Left hindlimb (tissue), 1 donor: ENCODE measurements at regions not wholly inside any gene's neighbourhood (a gene's known extent, or its start where the extent isn't known, plus 50 kb on each side); places are given as distances from the start of the nearest gene placed in this dataset.
"Not testable (repeated sequence)": the region's sequence is repeated elsewhere in the genome, so short reads cannot be mapped to it uniquely, and the experiment has no call there.

Experiments used
- DNase-seq: peaks from one replicate; pipeline ENCODE4 v3.0.0-alpha.2; 2018

DNA sequence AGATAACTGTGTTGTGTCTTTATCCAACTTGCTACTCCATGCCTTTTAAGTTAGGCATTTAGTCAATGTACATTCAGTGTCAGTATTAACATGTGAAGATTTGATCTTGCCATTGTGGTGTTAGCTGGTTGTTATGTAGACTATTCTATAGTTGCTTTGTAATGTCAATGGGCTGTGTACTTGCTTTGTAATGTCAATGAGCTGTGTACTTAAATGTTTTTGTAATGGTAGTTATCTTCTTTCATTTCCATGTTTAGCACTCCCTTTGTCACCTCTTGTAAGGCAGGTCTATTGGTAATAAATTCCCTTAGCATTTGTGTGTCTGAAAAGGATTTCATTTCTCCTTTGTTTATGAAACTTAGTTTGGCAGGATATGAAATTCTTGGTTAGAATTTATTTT is 53.4 kb downstream of the MC4R start:
- no peak for DNase-seq

DNA sequence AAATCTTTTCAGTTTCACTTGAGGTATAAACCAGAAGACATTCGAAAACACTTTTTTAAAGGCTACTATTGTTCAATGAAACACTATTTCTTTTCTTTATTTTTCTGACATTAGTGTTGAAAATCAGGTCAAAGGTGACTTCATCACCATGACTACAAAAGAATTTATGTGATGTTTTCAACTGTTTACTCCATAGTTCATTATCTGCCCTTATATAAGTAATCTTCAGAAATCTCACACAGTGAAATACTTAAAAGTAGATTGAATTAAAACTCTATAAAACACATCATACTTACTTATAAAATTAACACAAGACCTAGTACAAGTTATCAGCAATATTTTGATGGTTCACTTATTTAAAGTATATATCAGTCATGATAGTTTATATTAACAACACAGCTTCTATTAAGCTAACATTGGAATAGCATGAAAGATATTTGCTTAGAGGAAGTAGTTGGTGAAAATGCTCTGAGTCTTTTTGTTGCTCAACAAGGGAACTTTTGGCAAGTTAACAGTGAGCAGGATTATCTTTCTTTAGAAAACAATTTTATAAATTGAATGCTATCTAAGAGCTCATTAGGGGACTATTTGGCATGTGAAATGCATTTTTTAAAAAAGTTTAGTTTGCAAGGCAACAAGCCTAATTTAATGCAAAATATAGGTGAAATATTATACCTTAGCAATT is 60.8 kb downstream of the MC4R start:
- no peak for DNase-seq

DNA sequence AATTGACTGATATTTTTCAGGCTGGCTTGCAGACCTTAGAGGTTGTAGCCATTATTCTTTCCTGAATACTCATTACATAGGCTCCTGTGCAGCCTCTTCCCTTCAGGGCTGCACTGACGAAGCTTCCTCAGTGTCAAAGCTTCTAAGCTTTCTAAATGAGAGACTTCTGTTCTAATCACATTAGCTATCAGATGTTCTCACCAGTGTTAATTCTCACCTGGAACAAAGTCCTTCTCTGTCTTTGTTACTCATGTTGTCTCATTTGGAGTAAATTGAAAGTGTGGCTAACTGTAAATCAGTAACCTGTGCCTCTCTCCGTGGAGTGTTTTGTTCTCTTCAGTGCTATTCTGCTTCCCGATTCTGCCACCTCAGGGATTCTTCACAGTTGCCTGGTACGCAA is 76.9 kb downstream of the MC4R start:
- DNase-seq = no peak

DNA sequence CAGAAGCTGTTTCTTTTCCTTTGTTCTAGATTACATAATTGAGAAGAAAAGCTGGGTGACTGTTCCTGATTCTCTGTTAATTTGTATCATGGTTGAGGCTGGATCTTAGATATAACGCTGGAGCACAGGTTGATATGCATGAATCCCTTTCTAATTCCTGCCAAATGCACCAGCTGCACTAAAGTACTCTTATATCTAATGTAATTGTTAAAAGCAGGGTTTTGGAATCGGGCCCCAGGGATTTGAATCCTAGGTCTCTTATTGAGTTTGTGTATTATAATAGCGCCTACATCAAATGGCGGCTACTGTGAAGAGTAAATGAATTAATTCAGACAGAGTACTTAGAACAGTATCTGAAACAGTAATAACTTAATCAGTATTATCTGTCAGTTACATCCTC is 80.4 kb downstream of the MC4R start:
- no peak for DNase-seq

DNA sequence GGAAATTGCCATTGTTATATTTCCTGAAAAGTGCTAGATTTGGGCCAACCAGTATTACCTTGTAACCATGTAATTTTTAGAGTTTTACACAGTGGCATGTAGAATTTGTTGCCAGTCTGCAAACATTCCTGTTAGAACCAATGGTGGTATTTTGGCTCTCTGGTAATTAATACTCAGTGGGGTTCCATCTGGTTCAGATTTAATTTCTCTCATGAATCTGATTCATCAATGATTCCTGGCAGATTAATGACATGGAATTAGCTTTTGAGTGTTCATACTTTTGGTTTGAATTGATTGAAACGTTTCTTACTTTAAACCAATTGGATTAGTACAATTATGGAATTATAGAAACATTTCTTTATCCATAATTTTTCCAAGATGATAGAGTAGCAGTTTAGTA is 93.2 kb downstream of the MC4R start:
- no peak for DNase-seq

DNA sequence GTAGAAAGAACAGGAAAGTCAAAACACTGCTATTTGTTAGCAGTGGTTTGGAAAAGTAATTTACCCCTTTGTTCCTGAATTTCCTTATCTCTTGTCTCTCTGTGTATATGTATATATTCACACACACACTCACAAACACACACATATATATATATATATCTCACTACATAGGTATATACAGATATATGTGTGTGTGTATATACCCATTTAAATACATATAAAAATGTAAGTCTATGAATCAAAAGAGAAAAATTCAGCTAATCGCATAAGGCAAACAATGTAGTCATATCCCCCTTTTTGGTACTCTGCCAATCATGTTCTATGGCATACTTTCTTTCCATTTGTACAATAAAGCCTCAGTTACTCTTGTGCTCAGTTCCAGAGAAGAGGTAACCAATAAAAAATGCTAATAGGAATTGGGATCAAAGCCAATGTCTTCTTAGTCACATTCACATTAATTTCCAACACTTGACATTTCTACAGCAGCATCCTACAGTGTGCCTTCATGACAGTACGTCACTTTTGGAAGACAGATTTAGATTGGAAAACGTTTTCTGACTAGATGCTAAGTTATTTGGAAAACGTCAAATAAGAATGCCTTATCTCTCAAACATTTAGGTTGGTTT is 94.6 kb downstream of the MC4R start:
- DNase-seq = no peak

DNA sequence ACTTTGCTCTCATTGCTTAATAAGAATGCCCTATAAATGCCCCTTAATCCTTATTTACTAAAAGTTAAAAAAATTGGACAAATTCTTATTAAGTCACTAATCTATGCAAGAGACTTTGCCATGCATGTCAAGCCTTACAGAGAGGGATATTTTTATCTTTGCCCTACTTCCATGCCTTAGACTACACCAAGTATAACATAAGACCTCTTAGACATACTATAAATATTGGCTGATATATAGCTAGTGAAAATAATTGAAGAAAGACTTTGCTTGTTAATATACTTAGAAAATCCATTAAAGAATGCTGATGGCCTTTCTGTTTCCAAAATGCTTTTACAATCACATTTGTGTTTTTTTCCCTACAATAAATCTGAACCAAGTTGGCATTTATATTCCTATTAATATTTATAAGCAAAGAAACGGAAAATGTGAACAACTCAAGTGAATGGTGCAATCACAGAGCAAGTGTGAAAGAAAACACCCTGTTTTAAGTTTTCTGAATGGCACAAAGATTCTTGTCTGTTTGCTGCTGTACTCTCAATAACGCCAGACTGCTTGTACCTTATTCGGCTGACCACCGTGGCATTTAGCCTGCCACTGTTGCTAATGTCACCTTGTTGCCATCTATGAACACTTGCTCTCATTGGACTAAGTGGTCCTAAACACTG is 105.0 kb downstream of the MC4R start:
- DNase-seq = no peak

DNA sequence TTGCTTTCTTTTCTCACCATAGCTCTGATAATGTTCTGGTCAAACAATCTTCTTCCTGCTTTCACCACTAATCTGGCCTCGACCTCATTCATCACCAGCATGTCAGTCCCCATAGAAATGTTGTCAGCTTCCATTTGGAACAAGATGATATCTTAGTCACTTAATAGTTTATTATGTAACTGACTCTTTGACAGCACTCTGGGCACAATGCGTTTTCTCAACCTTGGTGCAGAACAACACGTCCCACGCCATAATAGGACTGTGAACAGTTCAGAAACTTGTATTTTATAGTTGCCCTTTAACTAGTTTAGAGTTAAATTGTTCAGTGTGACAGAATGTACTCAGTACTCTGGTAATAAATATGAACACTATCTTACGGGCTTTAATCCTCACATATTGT is 106.0 kb downstream of the MC4R start:
- no peak for DNase-seq

DNA sequence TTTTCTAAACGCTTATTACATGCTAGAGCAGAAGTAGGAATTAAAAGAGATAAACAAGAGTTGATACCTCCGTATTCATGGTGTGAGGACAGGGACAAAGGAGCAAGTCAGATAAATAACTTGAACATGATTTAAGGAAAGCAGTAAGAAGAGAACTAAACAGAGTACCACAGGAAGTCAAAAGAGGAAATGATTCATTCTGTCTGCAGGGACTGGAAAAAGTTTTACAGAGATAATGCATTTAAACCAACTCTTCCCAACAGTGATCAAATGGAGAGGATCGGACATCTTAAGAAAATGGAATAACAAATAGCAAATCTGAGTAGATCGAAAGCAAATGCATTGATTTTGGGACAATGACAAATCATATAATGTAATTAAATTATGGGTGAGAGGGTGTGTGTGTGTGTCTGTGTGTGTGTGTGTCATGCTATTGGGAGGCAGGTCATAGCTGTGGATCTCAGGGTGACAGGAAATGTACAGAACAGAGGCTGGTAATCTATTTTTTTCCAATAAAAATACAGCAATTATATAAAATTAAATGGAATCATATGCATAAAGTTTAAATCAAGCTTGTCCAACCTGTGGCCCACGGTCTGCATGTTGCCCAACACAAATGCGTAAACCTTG is 113.4 kb downstream of the MC4R start:
- DNase-seq = no peak

DNA sequence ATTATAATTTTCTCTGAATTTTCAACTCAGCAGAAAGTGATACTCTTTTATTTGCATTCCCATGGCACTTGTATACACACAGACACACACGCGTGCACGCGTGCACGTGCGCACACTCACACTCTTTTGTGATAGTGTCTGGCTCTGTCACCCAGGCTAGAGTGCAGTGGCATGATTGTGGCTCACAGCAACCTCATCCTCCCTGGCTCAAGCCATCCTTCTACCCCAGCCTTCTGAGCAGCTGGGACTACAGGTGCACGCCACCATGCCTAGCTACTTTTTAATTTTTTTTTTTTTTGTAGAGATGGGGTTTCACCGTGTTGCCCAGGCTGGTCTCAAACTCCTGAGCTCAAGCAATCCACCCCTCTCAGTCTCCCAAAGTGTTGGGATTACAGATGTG is 123.2 kb downstream of the MC4R start:
- no peak for DNase-seq

DNA sequence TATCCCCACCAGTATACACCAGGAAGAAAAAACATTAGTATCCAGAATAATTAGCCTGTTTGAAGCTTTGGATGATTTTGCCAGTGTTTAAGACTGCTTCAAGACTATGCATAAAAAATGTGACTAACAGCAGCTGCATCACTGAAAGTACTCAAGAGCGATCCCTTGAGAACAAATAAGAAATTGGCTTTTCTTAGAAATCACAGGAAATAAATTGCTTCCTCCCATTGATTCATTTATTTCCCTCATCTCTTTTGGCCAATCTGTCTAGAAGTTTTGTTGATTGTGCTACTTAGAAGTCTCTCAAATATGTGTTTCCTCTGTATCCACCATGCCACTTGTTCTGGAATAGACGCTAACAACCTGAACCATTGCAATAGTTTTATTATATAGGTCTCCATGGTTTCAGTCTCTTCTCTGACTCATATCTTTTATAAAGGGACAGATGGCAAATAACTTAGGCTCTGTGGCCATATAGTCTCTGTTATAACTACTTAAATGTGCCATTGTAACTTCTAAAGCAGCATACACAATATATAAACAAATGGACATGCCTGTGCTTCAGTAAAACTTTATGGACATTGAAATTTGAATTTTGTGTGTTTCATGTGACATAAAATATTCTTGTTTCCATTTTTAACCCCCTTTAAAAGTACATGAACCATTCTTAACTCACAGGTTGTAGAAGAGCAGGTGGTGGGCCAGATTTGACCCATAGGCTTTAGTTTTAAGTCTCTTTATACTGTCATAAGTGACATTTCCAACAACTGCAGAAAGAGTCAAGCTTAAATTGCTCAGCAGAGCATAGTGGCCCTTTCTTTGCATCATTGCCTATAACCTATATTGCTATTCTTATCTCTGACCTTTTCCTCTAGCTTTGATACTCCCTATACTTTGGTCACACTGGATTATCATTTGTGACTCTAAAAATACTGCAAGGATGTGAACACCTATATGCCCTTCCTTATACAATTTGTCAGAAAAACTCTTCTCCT is 123.9 kb downstream of the MC4R start:
- DNase-seq = no peak

DNA sequence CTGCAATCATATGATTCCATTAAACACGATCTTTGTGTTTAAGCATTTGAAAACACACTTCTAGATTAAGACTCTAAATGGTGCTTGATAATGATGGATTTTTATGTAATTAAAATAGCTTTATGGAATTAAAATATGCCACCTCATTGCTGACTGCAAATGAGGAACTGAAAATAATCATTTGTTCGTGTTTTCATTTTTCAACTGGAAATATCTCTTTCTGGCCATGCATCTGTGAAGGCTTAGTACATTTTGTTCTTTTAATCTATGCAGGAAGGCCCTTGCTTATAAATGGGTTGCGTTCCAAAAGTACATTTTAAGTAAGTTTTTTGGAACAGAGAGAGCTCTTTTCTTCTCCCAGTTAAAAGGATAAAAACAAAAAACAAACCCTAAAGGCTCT is 125.5 kb downstream of the MC4R start:
- DNase-seq = no peak

DNA sequence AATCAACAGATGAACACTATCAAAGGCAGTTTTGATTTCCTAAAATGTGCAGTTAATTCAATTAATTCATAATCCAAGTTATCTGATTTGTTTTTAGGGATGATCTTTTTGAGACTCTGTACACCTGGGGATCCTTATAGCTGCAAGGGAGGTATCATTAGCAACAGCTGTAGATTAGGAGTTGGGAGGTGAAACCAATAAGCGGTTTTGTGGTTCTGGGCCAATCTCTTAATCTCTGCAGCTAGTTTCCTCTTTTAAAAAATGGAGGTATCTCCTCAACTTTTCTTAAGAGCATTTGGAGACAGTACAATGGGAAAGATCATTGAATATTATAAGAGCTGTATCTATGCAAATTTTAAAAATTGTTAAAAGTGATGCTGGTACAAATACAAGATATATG is 126.0 kb downstream of the MC4R start:
- no peak for DNase-seq

DNA sequence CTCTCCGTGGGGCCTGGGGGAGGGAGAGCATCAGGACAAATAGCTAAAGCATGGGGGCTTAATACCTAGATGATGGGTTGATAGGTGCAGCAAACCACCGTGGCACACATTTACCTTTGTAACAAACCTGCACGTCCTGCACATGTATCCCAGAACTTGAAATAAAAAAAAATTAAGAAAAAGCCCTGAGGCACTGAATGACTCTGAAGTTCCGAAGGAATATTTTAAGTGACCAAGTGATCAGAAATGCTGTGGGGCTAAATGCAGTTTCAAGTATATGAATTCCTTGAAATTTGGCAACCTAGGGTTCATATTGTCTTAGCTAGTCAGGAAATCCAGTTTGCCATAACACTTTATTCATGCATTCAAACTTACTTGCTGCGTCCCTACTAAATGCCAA is 127.5 kb downstream of the MC4R start:
- no peak for DNase-seq

DNA sequence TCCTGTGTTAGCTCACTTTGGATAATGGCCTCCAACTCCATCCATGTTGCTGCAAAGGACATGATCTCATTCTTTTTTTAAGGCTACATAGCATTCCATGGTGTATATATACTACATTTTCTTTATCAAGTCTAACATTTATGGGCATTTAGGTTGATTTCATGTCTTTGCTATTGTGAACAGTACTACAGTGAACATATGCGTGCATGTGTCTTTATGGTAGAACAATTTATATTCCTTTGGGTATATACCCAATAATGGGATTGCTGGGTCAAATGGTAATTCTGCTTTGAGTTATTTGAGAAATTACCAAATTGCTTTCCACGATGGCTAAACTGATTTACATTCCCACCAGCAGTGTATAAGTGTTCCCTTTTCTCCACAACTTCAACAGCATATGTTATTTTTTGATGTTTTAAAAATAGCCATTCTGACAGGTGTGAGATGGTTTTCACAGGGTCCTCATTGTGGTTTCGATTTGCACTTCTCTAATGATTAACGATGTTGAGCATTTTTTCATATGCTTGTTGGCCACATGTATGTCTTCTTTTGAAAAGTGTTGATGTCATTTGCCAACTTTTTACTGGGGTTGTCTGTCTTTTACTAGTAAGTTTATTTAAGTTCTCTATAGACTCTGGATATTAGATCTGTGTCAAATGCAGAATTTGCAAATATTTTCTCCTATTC is 133.4 kb downstream of the MC4R start:
- DNase-seq = not testable (repeated sequence)

DNA sequence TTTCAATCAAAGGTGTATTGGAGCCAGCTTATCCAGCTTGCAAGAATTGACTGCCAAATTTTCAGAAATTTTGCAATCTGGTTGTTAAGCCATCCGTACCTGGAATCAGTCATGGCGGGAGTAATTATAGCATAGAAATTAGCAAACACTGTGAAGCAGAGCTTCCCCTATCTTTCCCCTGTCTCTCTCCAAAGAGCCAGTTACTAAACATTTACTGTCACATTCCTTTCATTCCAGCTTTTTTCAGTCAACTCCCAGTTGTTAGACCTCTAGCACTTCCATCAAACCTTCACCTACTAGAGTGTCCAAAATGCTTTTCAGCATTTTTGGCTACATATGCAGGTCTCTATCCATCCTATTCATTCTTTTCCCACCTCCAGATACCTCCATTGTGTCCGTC is 137.4 kb downstream of the MC4R start:
- DNase-seq = no peak

DNA sequence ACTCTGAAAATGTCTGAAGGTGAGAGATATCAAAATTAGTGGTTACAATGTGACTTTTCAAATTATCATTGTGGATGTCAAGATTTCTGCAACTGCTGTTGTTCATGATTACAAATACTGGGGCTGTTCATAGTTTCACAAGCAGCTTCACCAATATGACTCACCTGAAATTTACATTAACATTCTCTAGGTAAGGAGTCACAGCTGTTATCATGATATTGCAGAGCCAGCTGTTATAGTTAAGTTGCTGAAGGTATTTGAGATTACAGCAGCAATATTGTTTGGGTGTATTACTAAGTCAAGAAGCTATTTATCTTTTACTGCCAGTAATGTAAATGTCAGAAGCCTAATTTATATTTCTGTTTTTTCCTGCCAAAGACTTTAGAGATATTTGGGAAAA is 140.0 kb downstream of the MC4R start:
- DNase-seq = no peak

DNA sequence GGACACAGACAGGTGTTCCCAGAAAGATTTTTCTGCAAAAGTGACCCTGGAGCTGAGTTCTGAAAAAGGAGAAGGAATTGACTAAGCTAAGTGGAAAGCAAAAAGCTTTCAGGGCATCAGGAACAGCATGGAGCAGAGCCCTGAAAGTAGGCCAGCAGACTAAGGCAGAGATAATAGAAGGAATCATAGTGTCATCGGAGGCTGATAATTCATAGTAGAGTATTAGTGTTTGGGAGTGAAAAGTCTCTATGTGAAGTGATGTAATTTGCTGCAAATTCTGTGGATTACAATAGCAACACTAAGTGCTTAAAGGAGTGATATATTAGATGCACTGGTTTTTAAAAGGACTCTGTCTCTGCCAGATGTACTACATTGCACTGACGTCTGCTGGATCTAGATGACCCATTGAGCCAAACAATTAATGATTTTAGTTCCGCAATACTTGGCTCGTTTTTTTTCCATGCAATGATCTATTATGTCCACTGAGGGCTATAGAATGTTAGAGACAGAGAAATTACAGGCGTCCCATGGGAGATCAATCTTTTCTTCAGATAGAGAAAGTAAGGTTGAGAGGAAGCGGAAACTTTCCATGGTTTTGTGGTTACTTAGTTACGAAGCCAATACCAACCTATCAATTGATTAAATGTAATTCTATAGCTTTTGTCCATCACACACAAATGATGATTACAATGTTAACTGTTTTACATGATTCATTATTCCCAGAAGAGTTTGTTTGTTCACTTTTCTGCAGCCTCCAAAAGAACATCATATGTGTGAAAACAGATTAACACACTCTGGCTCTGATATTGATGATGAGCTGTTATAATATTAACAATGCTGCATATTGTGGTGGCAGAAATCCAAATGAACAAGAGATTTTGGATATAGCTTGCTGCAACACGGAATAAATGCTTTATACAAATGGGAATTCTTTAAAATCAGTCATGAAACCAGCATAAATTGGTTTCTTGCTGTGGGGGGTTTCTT is 143.7 kb downstream of the MC4R start:
- DNase-seq = no peak

DNA sequence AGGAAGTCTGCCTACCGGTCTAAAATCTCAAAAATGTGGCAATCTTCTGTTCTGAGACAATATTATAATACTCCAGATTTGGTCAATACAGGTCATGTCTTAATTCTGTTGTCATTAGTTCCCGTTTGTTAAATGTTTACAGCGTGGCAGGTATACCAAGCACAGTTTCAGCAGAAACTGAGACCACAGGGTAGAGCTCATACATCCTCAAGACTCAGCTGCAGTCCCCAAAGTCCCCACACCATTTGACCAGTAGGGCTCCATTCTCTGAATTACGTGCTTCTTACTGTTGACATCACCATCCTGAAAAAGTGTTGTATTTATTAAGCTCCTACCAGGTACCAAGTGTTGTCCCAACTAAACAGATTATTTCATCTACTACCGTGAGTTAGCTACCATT is 157.1 kb downstream of the MC4R start:
- no peak for DNase-seq

DNA sequence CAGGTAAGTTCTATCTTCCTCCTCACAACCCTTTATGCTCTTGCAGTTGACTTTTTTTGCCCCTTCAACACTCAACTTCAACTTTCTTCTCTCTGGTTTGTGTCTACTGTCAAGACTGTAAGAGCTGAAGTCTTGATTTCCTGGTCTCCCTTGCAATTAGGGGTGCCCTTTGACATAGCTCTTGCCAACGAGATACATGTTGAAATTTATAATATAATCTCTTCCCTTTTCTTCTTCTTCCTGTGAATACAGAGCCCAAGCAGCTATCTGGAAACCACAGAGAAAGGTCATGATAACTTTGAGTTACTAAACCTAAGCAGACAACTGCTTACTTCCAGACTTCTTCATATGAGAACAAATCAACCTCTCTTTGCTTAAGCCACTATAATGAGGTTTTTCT is 163.5 kb downstream of the MC4R start:
- DNase-seq = no peak

DNA sequence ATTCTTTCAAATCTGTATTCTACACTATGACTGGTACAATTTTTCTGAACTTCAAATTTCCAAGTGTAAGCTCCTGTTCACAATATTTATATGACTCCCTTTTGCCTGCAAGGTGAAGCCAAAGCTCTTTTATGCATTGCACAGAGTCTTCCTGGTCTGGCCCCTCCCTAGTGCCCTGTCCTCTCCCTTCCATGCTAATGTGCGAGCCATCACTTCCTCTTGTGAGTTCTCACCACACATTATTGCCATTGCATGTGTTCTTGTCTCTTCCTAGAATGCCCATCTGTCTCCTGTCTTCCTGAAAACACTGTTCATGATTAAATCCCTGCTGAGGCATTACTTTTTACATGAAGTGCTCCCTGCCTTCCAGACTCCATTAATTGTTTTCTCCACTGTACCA is 169.9 kb downstream of the MC4R start:
- no peak for DNase-seq
